AG08395 (cell line): ENCODE measurements at regions not wholly inside any gene's neighbourhood (a gene's known extent, or its start where the extent isn't known, plus 50 kb on each side); places are given as distances from the start of the nearest gene placed in this dataset.

Source experiments
- DNase-seq: peaks from one replicate; pipeline ENCODE4 v3.0.0; 2012; ENCODE audit warnings: mixed read lengths, low spot score

DNA sequence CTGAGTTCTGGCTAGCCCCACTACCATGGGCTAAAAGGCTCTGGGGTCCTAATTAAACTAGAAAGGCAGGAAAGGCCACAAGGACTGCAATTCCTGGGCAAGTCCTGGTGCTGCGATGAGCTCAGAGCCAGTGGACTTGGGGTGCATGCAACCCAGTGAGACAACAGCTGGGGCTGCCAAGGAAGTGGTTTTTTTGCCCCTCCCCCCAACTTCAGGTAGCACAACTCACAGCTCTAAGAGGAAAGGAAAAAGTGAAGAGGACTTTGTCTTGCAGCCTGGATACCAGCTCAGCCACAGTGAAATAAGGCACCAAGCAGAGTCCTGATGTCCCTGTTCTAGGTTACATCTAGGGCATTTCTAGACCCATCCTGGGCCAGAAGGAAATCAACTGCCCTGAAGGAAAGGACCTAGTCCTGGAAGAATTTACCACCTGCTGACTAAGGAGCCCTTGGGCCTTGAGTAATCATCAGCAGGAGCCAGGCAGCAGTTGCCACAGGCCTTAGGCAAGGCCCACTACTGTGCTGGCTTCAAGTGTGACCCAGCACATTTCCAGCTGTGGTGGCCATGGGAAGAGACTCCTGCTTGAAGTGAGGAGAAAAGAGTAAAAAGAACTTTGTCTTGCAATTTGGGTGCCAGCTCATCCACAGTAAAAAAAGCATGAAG, 358.4 kb downstream of the BTBD3 start:
- no peak for DNase-seq

DNA sequence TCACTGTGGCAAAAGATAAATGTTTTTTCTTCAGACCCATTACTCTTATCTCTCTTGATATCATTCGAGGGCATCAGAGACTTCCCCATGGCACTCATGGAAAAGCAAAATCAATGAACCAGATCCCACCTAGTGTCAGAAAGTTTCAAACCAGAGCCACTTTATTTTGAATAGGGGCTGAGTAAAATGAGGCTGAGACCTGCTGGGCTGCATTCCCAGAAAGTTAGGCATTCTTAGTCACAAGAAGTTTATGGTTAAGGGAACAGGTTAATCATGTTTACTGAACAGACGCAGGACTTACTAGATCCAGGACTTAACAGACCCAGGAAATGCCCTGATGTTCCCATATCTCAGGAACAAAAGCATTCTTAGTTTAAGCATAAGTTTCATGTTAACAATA, 369.9 kb downstream of the BTBD3 start:
- DNase-seq: no peak

DNA sequence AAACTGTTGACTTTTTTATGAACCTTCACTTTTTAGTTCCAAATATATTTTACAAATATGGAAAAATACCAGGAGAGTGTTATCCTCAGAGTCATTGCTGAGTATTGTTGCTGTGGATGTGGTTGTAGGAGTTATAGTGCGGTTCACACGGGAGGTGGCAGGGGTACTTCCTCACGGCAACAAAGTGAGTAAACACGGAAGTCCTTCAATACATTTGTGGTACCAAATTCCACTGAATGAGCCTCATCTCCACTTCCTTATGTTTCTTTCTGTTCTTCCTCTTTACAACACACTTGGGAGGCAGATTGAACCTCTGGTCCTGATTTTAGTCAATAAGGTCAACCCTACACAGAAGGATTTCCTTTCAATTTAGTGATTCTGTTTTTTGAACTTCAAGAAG, 371.8 kb downstream of the BTBD3 start:
- DNase-seq: no peak

DNA sequence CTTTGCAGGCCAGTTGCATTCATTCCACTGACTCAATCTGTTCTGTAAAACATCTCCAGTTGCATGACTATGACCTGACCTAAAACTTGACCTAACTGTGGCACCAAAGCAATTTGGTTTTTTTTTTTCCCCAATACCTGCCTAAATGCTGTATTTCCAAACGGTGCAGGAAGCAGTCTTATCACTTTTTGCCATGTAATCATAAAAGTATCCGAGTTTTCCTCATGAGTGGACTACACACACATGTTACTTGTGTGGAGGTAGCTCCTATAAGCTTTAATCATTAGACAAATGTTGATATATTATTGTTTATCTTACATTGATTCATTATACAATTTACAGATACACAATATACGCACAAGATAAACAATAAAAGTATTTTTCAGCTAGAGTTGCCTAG, 373.7 kb downstream of the BTBD3 start:
- no peak for DNase-seq

DNA sequence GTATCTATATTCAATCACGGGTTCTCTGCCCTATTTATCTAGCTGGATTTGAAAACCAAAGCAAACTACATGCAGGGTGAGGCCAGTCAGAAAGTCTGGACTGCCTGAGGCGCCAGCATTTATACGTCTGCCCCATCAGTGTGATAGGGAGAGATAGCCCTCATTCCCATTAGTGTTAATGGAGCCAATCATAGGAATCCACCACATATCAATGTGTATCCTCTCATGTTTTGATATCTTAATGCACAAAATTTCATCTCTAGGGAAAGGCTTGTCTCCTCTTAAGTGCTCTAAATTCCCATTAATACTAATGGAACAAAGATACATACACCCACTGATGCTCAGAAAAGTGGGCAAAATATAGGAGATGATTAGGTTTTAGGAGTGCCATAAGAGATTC, 376.2 kb downstream of the BTBD3 start:
- DNase-seq: no peak

DNA sequence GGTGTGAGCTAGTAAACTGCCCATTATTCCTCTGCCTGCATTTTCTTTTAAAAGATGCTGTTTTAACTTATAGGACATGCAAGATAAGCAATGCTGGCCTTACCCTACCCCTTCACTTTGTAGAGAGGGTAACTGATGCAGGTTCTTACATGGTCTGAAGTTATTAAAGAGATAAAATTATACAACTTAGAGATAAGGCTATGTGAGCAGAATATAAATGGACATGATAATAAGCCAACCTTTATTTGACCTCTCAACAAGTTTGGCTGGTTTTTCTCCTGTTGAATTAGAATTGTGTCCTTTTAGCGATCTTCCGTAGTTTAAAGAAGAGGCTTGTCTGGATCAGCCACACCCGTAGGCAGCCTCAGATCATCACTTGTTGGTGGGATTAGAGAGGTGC, 377.0 kb downstream of the BTBD3 start:
- DNase-seq: no peak

DNA sequence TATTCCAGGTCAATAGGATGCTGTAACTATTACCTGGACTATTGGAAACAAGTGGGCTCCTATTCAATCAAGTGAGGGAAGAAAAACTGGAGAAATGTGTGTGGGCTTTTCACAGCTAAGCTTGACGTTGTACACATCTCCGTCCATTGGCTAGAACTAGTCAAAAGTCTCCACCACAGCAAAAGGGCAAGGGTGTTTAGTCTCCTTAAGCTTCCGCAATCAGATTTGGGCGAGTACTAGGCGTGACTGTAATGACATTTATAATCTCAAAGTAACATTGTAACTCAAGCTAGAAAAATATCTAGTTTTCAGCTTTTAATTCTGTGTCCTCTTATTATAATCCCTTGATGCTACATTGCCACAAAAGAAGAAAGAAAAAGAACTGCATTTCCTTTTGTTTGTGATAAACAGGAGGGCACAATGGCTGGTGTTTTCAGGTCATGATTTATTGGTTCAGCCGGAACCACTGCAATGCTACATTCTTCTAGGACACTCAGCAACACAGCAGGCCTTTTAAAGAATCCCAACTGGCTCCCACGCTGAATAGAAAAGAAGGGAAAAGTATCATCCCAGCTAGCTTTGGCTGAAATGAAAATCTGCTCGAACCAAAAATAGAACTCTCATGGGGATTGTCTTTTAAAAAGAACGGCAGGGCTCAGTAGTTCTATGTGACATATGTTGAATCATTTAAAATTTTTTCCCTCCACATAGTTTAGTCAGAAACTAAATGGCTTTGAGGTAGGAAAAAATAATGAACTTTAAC, 387.7 kb downstream of the BTBD3 start:
- DNase-seq: no peak

DNA sequence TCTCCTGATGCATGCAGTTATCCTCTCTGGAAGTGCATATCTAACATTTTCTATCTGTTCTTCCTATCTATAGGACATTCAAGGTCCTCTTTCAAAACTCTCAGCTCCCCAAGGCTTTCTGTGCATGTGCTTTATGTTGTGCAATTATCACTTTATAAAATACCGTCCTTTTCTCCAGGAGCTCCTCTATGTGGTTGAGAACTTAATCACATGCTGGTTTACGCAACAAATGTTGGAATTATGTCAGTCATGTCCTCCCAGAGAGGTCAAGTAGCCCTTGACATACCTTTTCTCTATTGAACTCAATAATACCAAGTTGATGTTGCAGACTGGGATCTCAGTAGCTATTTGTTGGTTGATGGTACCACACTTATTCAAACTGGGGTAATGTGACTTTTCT, 388.4 kb downstream of the BTBD3 start:
- no peak for DNase-seq

DNA sequence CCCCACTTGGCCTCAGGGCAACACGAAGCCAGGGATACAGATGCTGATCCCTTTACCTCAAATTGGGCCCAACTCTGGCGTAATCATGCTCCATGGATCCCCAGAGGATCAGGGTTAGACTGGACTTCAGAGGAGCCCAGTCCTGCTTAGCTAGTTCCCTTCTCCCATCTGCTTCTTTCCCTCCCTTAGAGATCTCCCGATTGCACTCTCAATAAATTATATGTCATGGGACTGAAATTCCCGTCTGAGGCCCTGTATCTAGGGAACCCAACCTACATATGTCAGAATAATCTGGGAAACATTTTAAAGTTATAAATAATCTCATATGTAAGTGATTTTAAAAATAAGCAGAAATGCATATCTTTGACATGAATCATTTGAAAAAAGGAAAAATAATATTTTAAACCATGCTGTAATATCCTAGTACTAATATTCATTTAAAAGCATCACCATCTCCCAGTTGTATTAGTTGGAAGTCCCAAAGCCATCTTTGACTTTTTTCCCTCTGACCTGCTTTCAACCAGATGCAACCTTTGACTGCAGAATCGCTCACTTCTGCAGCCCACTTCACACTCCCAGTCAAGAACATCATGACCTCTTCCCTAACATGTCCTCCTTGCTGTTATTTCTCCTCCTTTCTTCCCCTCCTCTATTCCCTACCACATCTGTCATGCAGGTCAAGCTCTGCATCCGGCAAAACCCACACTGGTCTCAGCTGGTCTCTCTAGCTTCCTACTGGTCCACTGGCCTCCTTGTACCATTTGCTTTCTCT, 393.6 kb downstream of the BTBD3 start:
- DNase-seq: no peak

DNA sequence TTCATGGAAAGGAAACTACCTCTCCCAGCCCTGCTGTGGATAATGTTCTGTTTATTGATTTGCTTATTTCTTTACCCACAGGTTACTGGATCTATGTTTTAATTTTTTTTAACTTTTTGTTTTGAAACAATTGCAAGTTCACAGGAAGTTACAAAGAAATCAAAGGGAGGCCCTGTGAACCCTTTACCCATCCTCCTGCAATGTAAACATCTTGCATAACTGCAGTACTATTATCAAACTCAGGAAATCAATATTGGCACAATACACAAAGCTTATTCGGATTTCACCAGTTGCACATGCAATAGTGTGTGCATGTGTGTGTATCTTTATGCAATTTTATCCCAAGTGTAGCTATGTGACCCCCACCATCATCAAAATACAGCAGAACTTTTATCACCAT, 398.0 kb downstream of the BTBD3 start:
- no peak for DNase-seq

DNA sequence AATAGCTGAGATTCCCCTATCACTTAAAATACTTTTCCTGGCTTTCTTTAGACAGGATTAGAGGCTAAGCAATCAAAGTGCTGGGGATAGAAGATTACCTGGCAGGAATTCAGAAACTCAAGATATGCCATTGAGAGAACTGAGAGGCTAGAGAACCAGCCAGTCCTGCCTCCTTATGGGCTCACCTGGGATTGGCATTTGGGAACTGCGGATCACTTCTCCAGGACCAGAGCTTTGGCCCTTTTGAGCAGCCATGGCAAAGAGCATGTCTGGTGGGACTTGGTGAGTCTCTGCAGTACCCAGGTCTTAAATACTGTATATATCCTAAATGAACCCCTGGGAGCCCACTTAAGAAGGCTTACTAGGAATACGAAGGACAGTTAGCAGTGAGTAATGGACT, 399.1 kb downstream of the BTBD3 start:
- DNase-seq: no peak

DNA sequence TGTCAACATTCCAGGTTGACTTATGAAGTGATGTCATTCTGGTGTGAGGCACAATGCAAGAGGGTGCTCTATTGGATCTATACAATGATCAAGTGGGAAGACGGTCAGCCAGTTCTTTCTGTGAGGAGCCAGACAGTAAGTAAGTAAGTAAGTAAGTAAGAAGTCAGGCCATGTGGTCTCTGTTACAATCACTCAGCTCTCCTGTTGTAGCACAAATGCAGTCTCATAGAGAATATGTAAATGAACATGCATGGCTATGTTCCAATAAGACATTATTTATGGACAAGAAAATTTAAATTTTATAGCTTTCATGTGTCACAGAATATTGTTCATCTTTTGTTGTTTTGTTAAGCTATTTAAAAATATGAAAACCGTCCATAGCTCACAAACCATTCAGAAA, 399.7 kb downstream of the BTBD3 start:
- no peak for DNase-seq

DNA sequence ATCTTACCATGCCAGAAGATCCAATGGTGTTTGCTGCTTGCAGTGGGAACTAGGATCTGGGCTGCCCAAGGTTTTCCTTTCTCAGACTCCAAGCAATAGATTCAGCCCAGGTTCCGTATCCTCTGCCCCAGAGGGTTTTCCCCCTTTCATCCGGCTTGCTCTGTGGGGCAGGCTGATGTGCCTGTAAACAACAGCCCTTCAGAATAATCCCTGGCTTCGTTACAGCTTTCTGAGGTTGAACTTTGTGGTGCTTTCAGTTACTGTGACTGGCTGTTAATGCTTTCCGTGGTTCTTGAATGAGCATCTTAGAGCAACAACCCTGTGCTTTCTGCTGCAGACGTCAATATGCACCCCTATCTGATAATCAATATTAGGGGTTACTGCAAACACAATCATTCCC, 400.4 kb downstream of the BTBD3 start:
- DNase-seq: no peak

DNA sequence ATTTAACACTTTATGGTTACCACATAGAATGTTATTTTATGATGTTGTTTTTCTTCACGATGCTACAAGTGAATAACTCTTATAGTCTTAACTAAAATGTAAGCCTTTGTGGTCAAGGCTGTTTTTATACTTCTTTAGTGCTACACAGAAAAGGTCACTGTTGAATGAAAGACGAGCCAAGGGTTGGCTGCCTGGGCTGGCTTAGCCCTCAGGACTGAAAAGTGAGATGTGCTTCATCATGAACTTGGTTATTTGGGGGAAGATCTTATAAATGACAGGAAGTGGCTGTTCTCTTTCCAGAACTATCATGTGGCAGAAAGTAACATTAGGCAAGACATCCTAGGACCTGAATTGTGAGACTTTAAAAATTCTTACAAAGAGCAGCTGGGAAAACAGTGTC, 404.0 kb downstream of the BTBD3 start:
- no peak for DNase-seq

DNA sequence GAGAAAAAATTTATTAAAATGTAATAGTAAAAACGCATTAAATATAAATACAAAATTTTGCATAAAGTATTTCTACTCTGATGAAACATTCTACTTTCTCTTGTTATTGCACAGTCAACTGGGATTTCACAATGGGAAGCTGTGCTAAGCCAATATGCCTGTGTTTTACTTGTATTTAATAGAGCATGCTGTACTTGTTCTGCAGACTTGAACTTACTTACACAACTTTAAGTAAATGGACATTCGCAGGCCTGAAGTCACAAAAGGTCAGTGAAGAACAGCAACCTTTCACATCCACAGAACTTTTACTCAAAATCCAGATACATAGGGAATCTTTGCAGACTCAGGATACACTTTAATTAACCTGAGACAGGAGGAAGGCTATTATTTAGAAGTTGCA, 409.5 kb downstream of the BTBD3 start:
- DNase-seq: no peak

DNA sequence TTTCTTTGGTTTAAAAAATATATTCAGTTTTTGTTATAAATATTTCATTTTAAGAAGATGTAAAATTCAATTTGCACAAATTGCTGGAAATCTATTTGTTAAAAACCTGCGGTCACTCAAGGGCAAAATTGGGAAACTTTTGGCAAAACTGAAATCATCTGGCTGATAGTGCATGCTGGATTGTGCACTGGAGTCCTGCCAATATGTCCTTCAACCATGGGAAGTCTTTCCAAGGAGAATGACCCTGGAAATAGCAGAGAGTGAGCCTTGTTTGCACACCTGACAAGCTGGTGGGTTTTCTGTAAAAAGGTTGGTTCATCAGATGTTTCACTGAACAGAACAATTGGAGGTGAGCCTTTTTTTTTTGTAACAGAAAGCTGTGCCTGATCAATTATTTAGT, 413.5 kb downstream of the BTBD3 start:
- DNase-seq: no peak

DNA sequence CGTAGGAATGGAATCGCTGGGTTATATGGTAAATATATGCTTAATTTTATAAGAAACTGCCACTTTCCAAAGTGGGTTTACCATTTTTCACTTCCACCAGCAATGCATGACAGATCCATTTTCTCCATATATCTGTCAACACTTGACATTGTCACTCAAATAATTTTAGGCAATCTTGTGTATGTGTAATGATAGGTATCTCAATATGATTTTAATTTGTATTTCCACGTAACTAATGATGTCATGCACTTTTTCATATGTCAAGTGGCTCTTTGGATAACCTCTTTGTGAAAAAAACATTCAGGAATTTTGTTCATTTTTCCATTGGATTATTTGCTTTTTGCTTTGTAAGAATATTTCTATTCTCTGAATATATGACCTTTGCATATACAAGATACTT, 419.9 kb downstream of the BTBD3 start:
- DNase-seq: no peak

DNA sequence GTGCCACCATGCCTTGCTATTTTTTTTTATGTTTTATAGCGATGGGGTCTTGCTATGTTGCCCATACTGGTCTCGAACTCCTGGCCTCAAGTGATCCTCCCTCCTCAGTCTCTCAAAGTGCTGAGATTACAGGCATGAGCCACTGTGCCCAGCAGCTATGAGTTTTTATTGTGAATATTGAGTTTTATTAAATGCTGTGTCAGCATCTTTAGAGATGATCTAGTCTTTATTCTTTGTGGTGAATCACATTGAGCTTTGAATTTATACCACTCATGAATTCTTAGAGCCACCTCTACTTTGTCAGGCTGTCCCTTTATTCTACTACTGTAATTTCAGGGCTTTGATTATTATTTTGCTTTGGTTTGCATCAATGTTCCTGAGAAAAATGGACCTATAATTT, 428.3 kb downstream of the BTBD3 start:
- DNase-seq: no peak

DNA sequence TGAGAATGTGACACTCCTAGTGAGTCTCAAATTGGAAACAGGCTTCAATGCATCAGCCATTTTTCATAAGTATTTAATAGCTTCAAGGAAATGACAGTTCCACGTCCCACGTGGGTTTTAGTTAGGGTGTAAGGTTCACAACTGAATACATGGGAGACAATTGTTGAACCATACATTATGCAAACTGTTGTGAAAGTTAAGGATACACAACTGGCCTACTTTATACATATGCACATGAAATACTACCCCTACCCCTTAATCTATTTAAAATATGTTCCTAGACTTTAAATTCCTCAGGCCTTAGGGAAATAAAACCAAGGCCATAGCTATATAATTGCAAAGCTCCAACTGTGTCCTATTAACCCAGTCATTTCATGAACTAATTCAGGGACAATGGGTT, 436.1 kb downstream of the BTBD3 start:
- DNase-seq: no peak

DNA sequence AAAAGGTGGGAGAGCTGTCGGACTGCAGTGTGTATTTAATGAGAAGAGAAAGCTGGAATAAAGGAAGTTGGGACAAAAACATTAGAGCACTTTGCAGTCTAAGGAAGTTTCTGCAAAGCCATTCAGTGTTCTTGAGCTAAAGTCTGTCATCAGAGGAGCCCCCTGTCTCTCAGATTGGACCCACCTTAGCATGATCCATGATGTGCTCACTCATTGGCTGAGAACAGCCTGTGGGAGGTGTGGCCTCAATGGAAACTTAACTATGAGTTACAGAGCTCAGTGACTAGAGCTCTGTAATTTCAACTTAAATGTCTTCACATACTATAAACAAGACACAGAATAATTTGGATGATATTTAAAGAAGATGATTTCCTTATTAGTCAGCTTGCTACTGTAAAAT, 437.0 kb downstream of the BTBD3 start:
- no peak for DNase-seq

DNA sequence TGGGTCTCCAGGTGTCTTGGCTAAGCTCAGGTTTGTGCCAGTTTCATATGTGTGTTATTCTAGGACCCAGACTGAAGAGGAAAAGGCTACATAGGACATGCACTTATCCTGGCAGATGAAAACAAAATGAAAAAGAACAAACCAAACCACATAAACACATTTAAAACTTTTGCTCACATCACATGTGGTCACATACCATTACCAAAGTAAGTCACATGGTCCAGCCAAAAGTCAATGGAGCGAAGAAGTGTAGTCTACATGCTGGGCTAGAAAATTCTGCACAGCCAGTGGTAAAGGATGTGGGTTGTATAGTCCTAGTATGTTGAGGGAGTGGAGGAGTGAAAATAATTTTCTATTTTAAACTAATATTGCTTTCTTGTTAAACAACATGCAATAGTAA, 437.5 kb downstream of the BTBD3 start:
- DNase-seq: no peak

DNA sequence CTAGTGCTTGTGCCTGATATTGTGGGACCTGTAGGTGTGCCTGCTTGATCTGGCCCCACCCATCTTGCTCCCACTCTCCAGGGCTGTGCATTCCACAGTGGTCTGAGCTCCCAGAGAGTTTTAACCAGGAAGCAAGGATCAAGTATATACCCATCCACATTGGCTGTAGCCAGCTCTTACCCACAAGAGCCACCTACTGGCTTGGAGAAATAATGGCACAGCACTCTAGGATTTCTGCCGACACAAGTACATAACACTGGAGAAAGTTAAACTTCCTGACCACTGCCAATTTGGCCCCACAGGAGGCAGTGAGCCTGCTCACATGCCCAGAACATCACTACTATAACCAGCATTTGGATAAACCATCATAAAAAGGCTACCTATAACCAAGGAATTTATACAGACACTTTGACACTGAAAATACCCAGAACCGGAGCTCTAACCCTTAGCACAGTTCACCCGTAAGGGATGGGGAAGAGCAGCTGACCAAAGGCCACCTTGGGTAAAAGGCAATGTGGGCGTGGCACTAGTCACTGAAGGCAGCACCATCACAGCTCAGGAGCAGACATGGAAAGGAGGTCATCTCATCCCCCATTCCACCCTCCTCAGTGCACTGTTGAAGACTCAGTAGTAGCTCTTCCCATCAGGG, 440.4 kb downstream of the BTBD3 start:
- DNase-seq: no peak

DNA sequence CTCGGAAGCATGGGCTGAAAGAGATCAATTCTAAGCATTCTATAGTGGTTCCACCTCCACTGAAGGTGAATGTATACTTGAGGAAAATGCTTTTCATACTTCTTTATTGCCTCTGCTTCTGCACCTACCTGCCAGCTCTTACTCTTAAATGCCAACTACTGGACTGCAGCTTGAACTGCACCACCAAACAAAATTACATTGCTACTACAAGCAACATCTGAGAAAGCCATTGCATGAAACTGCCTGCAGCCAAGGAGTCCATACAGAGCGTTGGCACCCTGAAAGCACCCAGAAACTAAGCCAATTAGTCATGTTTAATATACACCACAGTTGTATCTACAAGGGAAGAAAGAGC, 440.9 kb downstream of the BTBD3 start:
- no peak for DNase-seq
